Activated T-helper 17 cell treated with anti-CD3 and anti-CD28 coated beads, Interleukin-2, amount 50 U/mL, for 72 hours (primary cell): ENCODE measurements at regions not wholly inside any gene's neighbourhood (a gene's known extent, or its start where the extent isn't known, plus 50 kb on each side); places are given as distances from the start of the nearest gene placed in this dataset.
"Not testable (repeated sequence)": the region's sequence is repeated elsewhere in the genome, so short reads cannot be mapped to it uniquely, and the experiment has no call there.

Experiments used
- ATAC-seq: fragments of 150-1000 bp; cut with Tn5 transposase; replicated peaks from 2 replicates; pipeline ENCODE4 v1.10.0; 2021; ENCODE audit warnings: mild to moderate bottlenecking, moderate library complexity
- H3K27ac Mint-ChIP-seq: one replicate; pipeline ENCODE4 v1.8.0; 2022; ENCODE audit warnings: mixed read lengths
- H3K27me3 Mint-ChIP-seq: one replicate; pipeline ENCODE4 v1.8.0; 2022; ENCODE audit warnings: mixed read lengths
- H3K36me3 Mint-ChIP-seq: one replicate; pipeline ENCODE4 v1.8.0; 2022; ENCODE audit warnings: low read depth, mild to moderate bottlenecking, mixed read lengths
- H3K4me1 Mint-ChIP-seq: one replicate; pipeline ENCODE4 v1.8.0; 2022; ENCODE audit warnings: mixed read lengths
- H3K4me3 Mint-ChIP-seq: one replicate; pipeline ENCODE4 v1.8.0; 2022; ENCODE audit warnings: mild to moderate bottlenecking, mixed read lengths
- H3K9me3 Mint-ChIP-seq: one replicate; pipeline ENCODE4 v1.8.0; 2022; ENCODE audit warnings: mixed read lengths

DNA sequence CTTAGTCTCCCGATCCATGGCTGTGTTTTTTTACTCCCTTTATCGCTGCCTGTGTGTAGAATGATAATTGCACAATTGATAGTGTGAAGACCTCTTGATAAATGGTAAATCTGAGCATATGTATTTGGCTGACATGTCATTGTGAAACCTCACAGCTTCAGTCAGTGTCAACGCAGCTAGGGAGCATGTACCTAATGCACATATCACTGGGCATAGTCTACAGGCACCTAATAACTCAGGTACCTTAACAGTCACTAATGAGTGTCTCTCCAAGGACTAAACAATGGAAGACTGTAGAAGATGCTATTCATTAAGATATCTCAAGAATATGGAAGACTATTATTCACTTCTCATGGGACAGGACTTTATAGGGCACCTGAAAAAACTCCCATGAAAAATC is 101.0 kb upstream of the PTPN20 start:
- not testable (repeated sequence) for H3K36me3 Mint-ChIP-seq, H3K4me3 Mint-ChIP-seq, ATAC-seq, H3K27me3 Mint-ChIP-seq, H3K27ac Mint-ChIP-seq, H3K4me1 Mint-ChIP-seq, H3K9me3 Mint-ChIP-seq

DNA sequence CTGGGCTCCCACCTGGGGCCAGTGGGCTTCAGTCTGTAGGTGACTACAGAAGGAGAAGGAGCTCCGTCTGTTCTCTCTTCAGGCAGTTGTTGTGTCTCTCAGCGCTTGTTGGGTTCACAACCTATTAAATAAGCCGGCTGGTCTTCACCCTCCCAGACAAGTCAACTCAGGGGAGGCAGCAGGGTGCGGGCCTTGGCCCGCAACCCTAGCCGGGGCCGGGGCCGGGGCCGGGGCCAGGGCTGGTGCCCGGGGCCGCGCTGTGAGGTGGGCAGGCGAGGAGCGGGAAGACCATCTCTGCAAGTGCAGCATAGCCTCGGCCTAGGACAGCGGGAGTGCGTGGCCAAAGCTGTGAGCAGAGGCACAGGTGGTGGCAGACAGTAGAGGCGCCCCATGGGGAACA is 95.1 kb upstream of the PTPN20 start:
- not testable (repeated sequence) for H3K27me3 Mint-ChIP-seq, H3K4me1 Mint-ChIP-seq, H3K4me3 Mint-ChIP-seq, ATAC-seq, H3K9me3 Mint-ChIP-seq, H3K27ac Mint-ChIP-seq, H3K36me3 Mint-ChIP-seq

DNA sequence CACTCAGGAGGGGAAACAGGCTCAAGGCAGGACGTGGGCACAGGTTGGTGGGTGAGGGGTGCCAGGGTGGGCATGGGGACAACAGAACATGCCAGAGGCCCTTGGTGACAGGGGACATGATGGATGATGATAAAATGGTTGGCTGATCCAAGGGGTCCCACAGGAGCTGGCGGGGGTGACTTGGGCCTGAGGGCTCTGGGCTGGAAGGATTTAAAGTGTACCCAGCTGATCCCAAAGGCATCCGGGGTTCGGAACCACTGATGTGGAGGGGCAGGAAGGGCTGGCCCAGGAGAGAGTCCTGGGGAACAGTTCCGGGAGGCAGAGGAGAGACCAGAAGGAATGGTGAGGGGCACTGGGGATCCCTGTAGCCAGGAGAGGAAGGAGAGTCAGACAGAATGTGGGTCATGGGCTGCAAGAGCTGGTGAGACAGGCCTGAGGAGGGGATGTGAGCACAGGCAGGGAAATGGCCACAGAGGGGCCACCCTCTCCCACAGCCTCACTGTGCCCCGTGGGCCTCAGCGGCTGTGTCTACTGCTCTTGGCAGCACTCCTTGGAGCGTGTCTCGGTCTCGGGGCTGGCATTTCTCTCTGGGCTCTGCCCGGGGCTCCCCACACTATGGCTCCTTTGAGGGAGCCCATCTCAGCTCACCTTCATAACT is 70.7 kb upstream of the PTPN20 start:
- not testable (repeated sequence) for ATAC-seq, H3K27ac Mint-ChIP-seq, H3K4me3 Mint-ChIP-seq, H3K4me1 Mint-ChIP-seq, H3K9me3 Mint-ChIP-seq, H3K36me3 Mint-ChIP-seq, H3K27me3 Mint-ChIP-seq

DNA sequence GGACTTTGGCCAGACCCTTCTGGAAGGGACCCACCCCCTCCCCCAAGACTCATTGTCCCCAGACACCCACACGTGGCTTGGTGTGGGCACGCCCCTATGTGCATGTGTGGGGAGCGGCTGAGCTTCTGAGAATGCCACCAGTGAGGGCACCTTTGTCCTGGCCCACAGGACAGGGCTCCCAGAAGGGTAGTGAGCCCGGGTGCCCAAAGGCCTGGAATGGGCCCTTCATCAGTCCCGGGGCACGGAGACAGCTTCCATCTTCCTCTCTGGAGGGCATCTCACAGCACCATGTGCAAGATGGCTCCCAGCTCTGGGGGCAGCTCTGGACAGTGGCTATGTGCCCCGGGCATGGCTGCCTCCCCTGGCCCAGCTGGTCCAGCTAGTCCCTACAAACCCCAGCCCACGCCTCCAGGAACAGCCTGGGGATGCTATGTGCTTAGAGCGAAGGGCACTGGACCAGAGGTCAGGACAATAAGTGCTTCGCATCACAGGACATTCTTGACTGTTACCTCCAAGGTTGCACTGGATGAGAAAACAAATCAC is 70.1 kb upstream of the PTPN20 start:
- not testable (repeated sequence) for H3K9me3 Mint-ChIP-seq, H3K4me3 Mint-ChIP-seq, H3K27me3 Mint-ChIP-seq, H3K36me3 Mint-ChIP-seq, H3K27ac Mint-ChIP-seq, ATAC-seq, H3K4me1 Mint-ChIP-seq

DNA sequence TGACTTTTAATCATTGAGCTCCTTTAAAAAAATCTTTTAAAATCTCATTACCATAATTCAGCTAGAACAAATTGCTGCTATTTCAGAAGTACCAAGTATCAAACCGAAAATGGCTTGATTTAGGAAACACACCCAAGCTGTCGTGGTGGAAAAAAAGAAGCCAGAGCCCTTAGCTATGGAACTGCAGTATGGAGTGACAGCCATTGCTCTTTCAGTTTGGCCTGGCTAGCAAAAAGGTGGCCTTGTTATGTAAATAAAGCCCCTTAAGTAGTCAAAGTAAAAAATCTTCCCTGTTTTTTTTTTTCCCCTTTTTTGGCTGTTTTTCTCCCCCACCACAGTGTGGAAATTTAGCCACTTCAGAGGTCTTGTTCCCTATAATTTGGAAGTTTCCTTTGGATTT is 66.0 kb upstream of the PTPN20 start:
- not testable (repeated sequence) for H3K9me3 Mint-ChIP-seq, ATAC-seq, H3K27ac Mint-ChIP-seq, H3K36me3 Mint-ChIP-seq, H3K27me3 Mint-ChIP-seq, H3K4me1 Mint-ChIP-seq, H3K4me3 Mint-ChIP-seq

DNA sequence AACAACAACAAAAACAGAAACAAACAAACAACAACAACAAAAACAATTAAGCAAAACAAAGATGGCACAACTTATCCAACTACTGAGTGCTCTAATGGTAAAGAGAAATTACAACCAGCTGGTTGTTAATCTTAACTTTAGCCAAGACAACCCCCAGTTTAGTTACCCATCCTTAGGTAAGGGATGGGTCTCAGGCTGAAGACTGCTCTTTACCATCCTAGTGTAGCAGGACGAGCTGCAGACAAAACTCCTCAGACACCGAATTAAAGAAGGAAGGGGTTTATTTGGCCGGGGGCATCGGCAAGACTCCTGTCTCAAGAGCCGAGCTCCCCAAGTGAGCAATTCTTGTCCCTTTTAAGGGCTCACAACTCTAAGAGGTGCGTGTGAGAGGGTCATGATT is 65.6 kb upstream of the PTPN20 start:
- not testable (repeated sequence) for H3K4me1 Mint-ChIP-seq, ATAC-seq, H3K36me3 Mint-ChIP-seq, H3K27me3 Mint-ChIP-seq, H3K4me3 Mint-ChIP-seq, H3K9me3 Mint-ChIP-seq, H3K27ac Mint-ChIP-seq

DNA sequence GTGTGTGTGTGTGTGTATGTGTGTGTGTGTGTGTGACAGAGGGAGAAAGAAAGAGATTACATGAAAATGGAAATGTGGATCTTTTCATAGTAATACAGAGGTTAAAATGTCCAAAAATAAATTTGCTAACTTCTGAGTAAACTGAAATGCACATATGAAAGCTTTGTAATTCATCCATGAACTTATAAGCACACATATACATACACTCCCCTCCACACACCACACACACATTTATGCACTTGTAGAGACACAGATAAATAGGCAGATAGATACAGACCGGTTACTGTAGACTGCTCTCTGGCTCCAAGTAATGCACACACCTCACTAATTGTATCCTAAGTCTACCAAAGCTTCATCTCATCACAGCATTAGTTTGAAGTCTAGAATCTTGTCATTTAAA is 50.5 kb upstream of the PTPN20 start:
- H3K36me3 Mint-ChIP-seq, H3K27ac Mint-ChIP-seq, H3K4me3 Mint-ChIP-seq, H3K9me3 Mint-ChIP-seq, ATAC-seq, H3K27me3 Mint-ChIP-seq, H3K4me1 Mint-ChIP-seq: not testable (repeated sequence)
